GM12878 (cell line): ENCODE measurements at regions not wholly inside any gene's neighbourhood (a gene's known extent, or its start where the extent isn't known, plus 50 kb on each side); places are given as distances from the start of the nearest gene placed in this dataset.

Source experiments
- ATAC-seq: fragments of 200-7000 bp; cut with Tn5 transposase; 3 replicates; pipeline ENCODE4 v1.9.1; 2020; ENCODE audit warnings: mild to moderate bottlenecking, moderate library complexity
- BruUV-seq: library from RNA; stranded (reverse); fragments of 400-500 nt; replicated peaks from 2 replicates; lab custom pipeline; 2021; lab: Mats Ljungman, UMichigan
- CTCF ChIA-PET: fragments of 300-600 bp; sonication (Branson Sonifier 250); formaldehyde crosslinking; extraction: SDS; loops from one replicate; lab custom pipeline; 2021; ENCODE audit warnings: inconsistent platforms; lab: Yijun Ruan, JAX
- POLR2A ChIA-PET: fragments of 350-600 bp; formaldehyde crosslinking; extraction: SDS; loops from one replicate; lab custom pipeline; 2021; ENCODE audit warnings: inconsistent platforms; lab: Charles Lee
- RAD21 ChIA-PET: fragments of 300-600 bp; sonication (Branson Sonifier 250); formaldehyde crosslinking; loops from one replicate; lab custom pipeline; 2023; ENCODE audit warnings: antibody characterized with exemption; ENCODE audit not compliant: unreplicated experiment; lab: Charles Lee
- SMC1A ChIA-PET: fragments of 300-600 bp; sonication (Branson Sonifier 250); formaldehyde crosslinking; loops from one replicate; lab custom pipeline; 2023; ENCODE audit not compliant: unreplicated experiment, uncharacterized antibody; lab: Charles Lee
- DNase-seq: peaks from one replicate; pipeline ENCODE4 v3.0.0-alpha.2; 2011; ENCODE audit warnings: low read depth, low spot score
- FAIRE-seq: peaks from 3 replicates; lab custom pipeline; 2011; peaks lifted over from hg19 to GRCh38; lab: Jason Lieb, UNC
- H2AFZ ChIP-seq: 2 replicates; pipeline ENCODE4 v1.6.0; 2011; ENCODE audit warnings: low read depth, low read length, control low read depth; ENCODE audit not compliant: control insufficient read depth
- H3K27ac ChIP-seq: 2 replicates; pipeline ENCODE4 v1.5.1; 2011; ENCODE audit warnings: control low read depth; ENCODE audit not compliant: control insufficient read depth, insufficient read depth
- H3K27me3 ChIP-seq, 2 experiments: replicated peaks in 1 of 2; 2 replicates each; pipeline versions ENCODE4 v1.6.0 to v1.6.1; 2011; ENCODE audit warnings: low read length in 1 of 2; ENCODE audit not compliant: control insufficient read depth in 2 of 2, insufficient read depth in 2 of 2
- H3K36me3 ChIP-seq, 2 experiments: 2 replicates each; pipeline ENCODE4 v1.5.1; 2011; ENCODE audit warnings: low read length in 1 of 2; ENCODE audit not compliant: control insufficient read depth in 2 of 2, insufficient read depth in 2 of 2
- H3K4me1 ChIP-seq: 2 replicates; pipeline ENCODE4 v1.6.1; 2011; ENCODE audit warnings: mild to moderate bottlenecking, low read length, moderate library complexity, mixed read lengths; ENCODE audit not compliant: control insufficient read depth, insufficient read depth
- H3K4me2 ChIP-seq: 2 replicates; pipeline ENCODE4 v1.6.0; 2011; ENCODE audit warnings: control low read depth; ENCODE audit not compliant: control insufficient read depth, insufficient read depth
- H3K4me3 ChIP-seq: fragments of 200-600 bp; sonication (generic); 2 replicates; pipeline ENCODE4 v1.5.1; 2016
- H3K79me2 ChIP-seq: 2 replicates; pipeline ENCODE4 v1.6.0; 2011; ENCODE audit warnings: low read length; ENCODE audit not compliant: control insufficient read depth, insufficient read depth
- H3K9ac ChIP-seq: 2 replicates; pipeline ENCODE4 v1.8.0; 2011; ENCODE audit warnings: low read length, control low read depth, mixed read lengths; ENCODE audit not compliant: control insufficient read depth, insufficient read depth
- H3K9me3 ChIP-seq: replicated peaks from 3 replicates; pipeline ENCODE4 v1.5.1; 2011; ENCODE audit warnings: mild to moderate bottlenecking, low read length; ENCODE audit not compliant: control insufficient read depth, insufficient read depth
- H4K20me1 ChIP-seq: 2 replicates; pipeline ENCODE4 v1.6.0; 2011; ENCODE audit not compliant: control insufficient read depth, insufficient read depth
- HDAC6 ChIP-seq: fragments of 200-600 bp; sonication (generic); IDR thresholded peaks from one replicate; pipeline ENCODE4 v1.8.0; 2017; ENCODE audit warnings: antibody characterized with exemption; ENCODE audit not compliant: unreplicated experiment
- NBN ChIP-seq: fragments of 450-650 bp; IDR thresholded peaks from 2 replicates; pipeline ENCODE4 v1.6.1; 2016
- WGBS: methylation state at CpG from one replicate; pipeline ENCODE4 v1.1.6; 2016; ENCODE audit warnings: low lambda C conversion rate; ENCODE audit not compliant: insufficient replicate concordance, insufficient coverage; ENCODE audit errors: missing lambda C conversion rate; 5-methylcytosine and 5-hydroxymethylcytosine counted together
- in situ Hi-C: fragments of 300-500 bp; cut with MboI; formaldehyde crosslinking; loops from 9 replicates; pipeline ENCODE4 v1.14.3; 2018; ENCODE audit warnings: mixed read lengths
- intact Hi-C: fragments of 100-400 bp; cut with micrococcal nuclease; formaldehyde crosslinking; loops from one replicate; pipeline ENCODE4 v1.14.2; 2022; ENCODE audit not compliant: unreplicated experiment
- TF ChIP-seq, protein P1 (sequence below): IDR thresholded peaks from 2 replicates; pipeline ENCODE4 v1.6.1; 2012; ENCODE audit warnings: improper control_type of control experiment, low read depth, low read length; ENCODE audit not compliant: insufficient replicate concordance

DNA sequence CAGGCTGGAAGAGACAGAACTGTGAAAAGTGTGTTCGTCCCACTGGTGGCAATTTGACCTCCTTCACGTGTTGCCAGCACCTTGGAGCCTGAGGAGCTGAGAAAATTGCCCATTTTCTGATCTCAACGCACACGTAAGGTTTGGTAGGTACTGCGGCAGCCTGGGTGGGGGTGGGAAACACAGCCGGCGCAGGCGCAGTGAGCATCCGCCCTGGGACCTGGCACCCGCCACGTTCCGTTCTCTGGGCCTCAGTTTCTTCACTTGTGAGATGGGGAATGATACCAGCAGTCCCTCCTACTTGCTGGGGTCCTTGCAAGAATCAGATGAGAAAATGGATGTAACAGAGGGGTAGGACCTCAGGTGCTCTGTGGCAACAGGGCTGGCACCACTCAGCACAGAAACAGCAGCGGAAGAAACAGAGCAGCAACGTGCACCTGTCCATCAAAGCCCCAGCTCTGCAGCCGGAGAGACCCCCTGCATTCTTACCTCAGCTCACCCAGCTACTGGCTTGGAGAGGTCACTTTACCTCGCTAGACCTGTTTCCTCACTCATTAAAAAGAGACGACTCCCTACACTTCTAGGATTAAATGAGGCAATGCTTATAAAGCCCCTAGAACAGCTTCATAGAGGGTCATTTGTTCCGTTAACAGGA lies 458.0 kb upstream of the ID2 start:
- ChIA-PET SMC1A (interaction anchor here (0.8 to 1.5 kb wide), 8 partner anchors 9 to 216 kb away, joined by 3 to 7 read pairs (median 3); no protein-coding TSS in a partner anchor), RAD21 (interaction anchor here (1.4 to 1.8 kb wide), 2 partner anchors 11 to 90 kb away, joined by 4 to 7 read pairs; no protein-coding TSS in a partner anchor), CTCF (interaction anchor here (0.6 to 1.3 kb wide), 2 partner anchors 12 to 37 kb away, joined by 3 read pairs; no protein-coding TSS in a partner anchor), POLR2A (interaction anchor here (0.6 kb wide), 1 partner anchor 28 kb away, joined by 7 read pairs; no protein-coding TSS in a partner anchor)
- FAIRE-seq (no peak), DNase-seq (no peak), ATAC-seq (no peak)
- H3K4me1 ChIP-seq = no peaks in the 10 kb centered on the region
- 68% methylated on average over 18 of the region's 18 CpGs for WGBS
- TF ChIP-seq, protein P1, sequence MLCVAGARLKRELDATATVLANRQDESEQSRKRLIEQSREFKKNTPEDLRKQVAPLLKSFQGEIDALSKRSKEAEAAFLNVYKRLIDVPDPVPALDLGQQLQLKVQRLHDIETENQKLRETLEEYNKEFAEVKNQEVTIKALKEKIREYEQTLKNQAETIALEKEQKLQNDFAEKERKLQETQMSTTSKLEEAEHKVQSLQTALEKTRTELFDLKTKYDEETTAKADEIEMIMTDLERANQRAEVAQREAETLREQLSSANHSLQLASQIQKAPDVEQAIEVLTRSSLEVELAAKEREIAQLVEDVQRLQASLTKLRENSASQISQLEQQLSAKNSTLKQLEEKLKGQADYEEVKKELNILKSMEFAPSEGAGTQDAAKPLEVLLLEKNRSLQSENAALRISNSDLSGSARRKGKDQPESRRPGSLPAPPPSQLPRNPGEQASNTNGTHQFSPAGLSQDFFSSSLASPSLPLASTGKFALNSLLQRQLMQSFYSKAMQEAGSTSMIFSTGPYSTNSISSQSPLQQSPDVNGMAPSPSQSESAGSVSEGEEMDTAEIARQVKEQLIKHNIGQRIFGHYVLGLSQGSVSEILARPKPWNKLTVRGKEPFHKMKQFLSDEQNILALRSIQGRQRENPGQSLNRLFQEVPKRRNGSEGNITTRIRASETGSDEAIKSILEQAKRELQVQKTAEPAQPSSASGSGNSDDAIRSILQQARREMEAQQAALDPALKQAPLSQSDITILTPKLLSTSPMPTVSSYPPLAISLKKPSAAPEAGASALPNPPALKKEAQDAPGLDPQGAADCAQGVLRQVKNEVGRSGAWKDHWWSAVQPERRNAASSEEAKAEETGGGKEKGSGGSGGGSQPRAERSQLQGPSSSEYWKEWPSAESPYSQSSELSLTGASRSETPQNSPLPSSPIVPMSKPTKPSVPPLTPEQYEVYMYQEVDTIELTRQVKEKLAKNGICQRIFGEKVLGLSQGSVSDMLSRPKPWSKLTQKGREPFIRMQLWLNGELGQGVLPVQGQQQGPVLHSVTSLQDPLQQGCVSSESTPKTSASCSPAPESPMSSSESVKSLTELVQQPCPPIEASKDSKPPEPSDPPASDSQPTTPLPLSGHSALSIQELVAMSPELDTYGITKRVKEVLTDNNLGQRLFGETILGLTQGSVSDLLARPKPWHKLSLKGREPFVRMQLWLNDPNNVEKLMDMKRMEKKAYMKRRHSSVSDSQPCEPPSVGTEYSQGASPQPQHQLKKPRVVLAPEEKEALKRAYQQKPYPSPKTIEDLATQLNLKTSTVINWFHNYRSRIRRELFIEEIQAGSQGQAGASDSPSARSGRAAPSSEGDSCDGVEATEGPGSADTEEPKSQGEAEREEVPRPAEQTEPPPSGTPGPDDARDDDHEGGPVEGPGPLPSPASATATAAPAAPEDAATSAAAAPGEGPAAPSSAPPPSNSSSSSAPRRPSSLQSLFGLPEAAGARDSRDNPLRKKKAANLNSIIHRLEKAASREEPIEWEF = no peak
- TF ChIP-seq HDAC6 (no peak), NBN (no peak)
- H3K4me3 ChIP-seq = no peak overlapping the region
- H3K9me3 ChIP-seq = no peaks in the 10 kb centered on the region; the same call in 2 of the 3 replicates
- intact Hi-C loops (no loop called here), in situ Hi-C loops (no loop called here)
- no peaks in the 10 kb centered on the region for H3K36me3 ChIP-seq
- no peak overlapping the region for H3K4me2 ChIP-seq
- no TSS peak for BruUV-seq
- no peak overlapping the region for H3K27ac ChIP-seq
- no peaks in the 10 kb centered on the region for H4K20me1 ChIP-seq
- no peak overlapping the region for H3K9ac ChIP-seq
- no peaks in the 10 kb centered on the region for H3K27me3 ChIP-seq
- H3K79me2 ChIP-seq = no peaks in the 10 kb centered on the region
- H2AFZ ChIP-seq = no peak overlapping the region
